ENCODE measurements at regions not wholly inside any gene's neighbourhood (a gene's known extent, or its start where the extent isn't known, plus 50 kb on each side); places are given as distances from the start of the nearest gene placed in this dataset.

DNA sequence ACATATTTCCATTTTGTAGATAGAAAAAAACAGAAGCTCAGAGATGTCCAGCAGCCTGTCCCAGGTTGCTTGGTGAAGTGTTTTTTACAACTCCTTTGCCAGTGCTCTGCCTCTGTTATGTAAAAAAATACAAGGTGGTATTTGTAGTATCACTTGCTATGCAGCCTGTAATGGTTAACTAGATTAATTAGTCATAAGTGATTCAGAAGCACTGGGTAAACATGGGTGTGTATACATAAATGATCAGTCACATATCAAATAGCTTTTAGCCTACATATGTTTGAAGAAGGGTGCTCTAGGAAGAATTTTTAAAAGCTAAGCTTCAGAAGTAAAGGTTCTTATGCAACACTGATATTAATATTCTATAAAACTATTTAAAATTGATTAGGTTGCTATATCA is 70.0 kb upstream of the MAGI3 start:
- H4K20me1 ChIP-seq (ENCODE audit: control insufficient read depth, extremely low read depth, insufficient read depth, low read length), result no peaks in the 10 kb centered on the region

DNA sequence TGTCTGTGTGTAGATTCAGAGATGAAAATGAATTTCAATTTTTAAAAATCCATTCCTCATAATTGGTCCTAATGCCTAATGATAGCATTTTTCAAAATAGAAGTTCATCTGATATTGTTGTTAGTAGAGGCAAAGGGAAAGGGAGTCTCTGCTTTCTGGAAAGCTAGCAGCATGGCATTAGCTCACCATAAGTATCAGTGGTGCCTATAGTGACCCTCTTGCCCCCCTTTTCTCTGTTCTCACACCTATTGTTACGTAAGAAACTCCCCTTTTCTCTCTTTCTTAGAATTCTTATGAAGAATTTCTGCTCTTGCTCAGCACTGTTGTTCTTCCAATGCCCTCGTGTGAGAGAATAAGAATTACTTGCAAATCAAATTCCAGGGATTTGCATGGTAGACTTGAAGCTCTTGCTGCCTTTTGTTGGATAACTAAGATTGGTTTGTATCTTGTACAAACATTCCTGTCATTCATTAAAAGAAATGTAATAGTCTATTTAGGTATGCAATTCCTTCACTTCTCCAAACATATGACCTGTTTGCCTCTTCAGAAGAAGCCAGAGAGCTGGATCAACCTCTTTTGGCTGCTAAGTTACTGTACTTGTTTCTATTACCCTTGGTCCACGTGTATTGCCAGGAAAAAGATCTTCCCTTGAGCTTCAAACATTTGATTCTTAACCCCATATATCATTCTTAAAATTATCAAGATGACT is 69.2 kb upstream of the MAGI3 start:
- no peak for TF ChIP-seq EZH2 (IDR thresholded peaks at IDR 0.05; ENCODE audit: low read length, missing control alignments)
- TF ChIP-seq, protein P1, sequence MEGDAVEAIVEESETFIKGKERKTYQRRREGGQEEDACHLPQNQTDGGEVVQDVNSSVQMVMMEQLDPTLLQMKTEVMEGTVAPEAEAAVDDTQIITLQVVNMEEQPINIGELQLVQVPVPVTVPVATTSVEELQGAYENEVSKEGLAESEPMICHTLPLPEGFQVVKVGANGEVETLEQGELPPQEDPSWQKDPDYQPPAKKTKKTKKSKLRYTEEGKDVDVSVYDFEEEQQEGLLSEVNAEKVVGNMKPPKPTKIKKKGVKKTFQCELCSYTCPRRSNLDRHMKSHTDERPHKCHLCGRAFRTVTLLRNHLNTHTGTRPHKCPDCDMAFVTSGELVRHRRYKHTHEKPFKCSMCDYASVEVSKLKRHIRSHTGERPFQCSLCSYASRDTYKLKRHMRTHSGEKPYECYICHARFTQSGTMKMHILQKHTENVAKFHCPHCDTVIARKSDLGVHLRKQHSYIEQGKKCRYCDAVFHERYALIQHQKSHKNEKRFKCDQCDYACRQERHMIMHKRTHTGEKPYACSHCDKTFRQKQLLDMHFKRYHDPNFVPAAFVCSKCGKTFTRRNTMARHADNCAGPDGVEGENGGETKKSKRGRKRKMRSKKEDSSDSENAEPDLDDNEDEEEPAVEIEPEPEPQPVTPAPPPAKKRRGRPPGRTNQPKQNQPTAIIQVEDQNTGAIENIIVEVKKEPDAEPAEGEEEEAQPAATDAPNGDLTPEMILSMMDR (conservative IDR thresholded peaks at IDR 0.05 in 1 of 2, IDR thresholded peaks at IDR 0.05 in 1 of 2; ENCODE audit: low read depth in 1 of 2, low read length in 2 of 2), result no peak

More for the DNA sequence above, 70.0 kb upstream of the MAGI3 start:
- no peaks in the 10 kb centered on the region for H3K79me2 ChIP-seq (ENCODE audit: control insufficient read depth, insufficient read depth, low read length)
- no peak overlapping the region for H3K9ac ChIP-seq (ENCODE audit: insufficient read depth, low read length)
- no peak overlapping the region for H3K27ac ChIP-seq (ENCODE audit: insufficient read depth, low read length)
- no peak overlapping the region for H3K4me2 ChIP-seq (ENCODE audit: extremely low read depth, insufficient read depth, low read length)
- H2AFZ ChIP-seq (ENCODE audit: low read length), result no peak overlapping the region
- DNase-seq (ENCODE audit: low read depth in 2 of 2), result no peak
- H3K9me3 ChIP-seq (ENCODE audit: control insufficient read depth, insufficient read depth, low read depth, low read length), result no peaks in the 10 kb centered on the region
- TF ChIP-seq EZH2 (IDR thresholded peaks at IDR 0.05; ENCODE audit: low read length, missing control alignments), result no peak
- TF ChIP-seq, protein P1 (conservative IDR thresholded peaks at IDR 0.05 in 1 of 2, IDR thresholded peaks at IDR 0.05 in 1 of 2; ENCODE audit: low read depth in 1 of 2, low read length in 2 of 2), result no peak
- H3K4me1 ChIP-seq (ENCODE audit: control insufficient read depth, extremely low read depth, insufficient read depth, low read length), result no peaks in the 10 kb centered on the region
- no peaks in the 10 kb centered on the region for H3K36me3 ChIP-seq (ENCODE audit: control insufficient read depth, insufficient read depth, low read length)
- no peak overlapping the region for H3K4me3 ChIP-seq (replicated peaks in 1 of 4; ENCODE audit: control extremely low read depth in 1 of 4, insufficient read depth in 1 of 4, low read depth in 3 of 4, low read length in 4 of 4)
- no peaks in the 10 kb centered on the region for H3K27me3 ChIP-seq (ENCODE audit: control insufficient read depth, insufficient read depth, low read length)

DNA sequence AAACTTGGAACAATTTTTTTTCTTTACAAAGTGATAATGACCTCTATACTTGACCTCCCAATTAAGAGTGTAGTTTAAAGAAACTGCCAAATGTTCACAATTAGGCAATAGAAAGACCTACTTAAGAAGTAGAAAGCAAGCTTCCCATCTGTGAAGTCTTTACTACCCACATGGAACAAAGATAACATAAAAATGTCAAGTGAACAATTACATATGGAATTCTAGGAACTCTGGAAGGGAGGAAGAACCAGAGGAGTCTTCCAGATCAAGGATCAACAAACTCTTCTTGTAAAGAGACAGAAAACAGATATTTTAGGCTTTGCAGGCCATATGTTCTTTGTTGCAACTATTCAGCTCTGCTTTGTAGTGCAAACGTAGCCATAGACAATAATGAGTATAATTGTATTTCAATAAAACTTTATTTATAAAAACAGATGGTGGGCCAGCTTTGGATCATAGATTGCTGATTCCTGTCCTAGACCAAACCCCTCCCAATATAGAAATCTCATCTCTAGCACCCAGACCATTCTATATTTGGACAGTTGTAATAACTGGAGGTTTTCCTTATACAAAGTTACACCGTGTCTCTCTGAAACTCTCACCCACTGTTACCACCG is 68.4 kb upstream of the MAGI3 start:
- Histone ChIP-seq H2AFZ (ENCODE audit: low read length) (no peak overlapping the region), H3K4me2 (ENCODE audit: extremely low read depth, insufficient read depth, low read length) (no peak overlapping the region)
- TF ChIP-seq, protein P1 (conservative IDR thresholded peaks at IDR 0.05 in 1 of 2, IDR thresholded peaks at IDR 0.05 in 1 of 2; ENCODE audit: low read depth in 1 of 2, low read length in 2 of 2), result no peak
- TF ChIP-seq EZH2 (IDR thresholded peaks at IDR 0.05; ENCODE audit: low read length, missing control alignments), result no peak

More for the DNA sequence above, 69.2 kb upstream of the MAGI3 start:
- Histone ChIP-seq H3K27me3 (ENCODE audit: control insufficient read depth, insufficient read depth, low read length) (no peaks in the 10 kb centered on the region), H3K36me3 (ENCODE audit: control insufficient read depth, insufficient read depth, low read length) (no peaks in the 10 kb centered on the region), H3K9me3 (ENCODE audit: control insufficient read depth, insufficient read depth, low read depth, low read length) (no peaks in the 10 kb centered on the region), H4K20me1 (ENCODE audit: control insufficient read depth, extremely low read depth, insufficient read depth, low read length) (no peaks in the 10 kb centered on the region), H2AFZ (ENCODE audit: low read length) (no peak overlapping the region), H3K79me2 (ENCODE audit: control insufficient read depth, insufficient read depth, low read length) (no peaks in the 10 kb centered on the region), H3K4me2 (ENCODE audit: extremely low read depth, insufficient read depth, low read length) (no peak overlapping the region), H3K4me3 (replicated peaks in 1 of 4; ENCODE audit: control extremely low read depth in 1 of 4, insufficient read depth in 1 of 4, low read depth in 3 of 4, low read length in 4 of 4) (no peak overlapping the region), H3K9ac (ENCODE audit: insufficient read depth, low read length) (no peak overlapping the region), H3K27ac (ENCODE audit: insufficient read depth, low read length) (no peak overlapping the region), H3K4me1 (ENCODE audit: control insufficient read depth, extremely low read depth, insufficient read depth, low read length) (no peaks in the 10 kb centered on the region)
- peak in 1 of 2 donors; percentile 66 for DNase-seq (ENCODE audit: low read depth in 2 of 2)

More for the DNA sequence above, 68.4 kb upstream of the MAGI3 start:
- Histone ChIP-seq H3K9me3 (ENCODE audit: control insufficient read depth, insufficient read depth, low read depth, low read length) (no peaks in the 10 kb centered on the region), H3K4me3 (replicated peaks in 1 of 4; ENCODE audit: control extremely low read depth in 1 of 4, insufficient read depth in 1 of 4, low read depth in 3 of 4, low read length in 4 of 4) (no peak overlapping the region), H4K20me1 (ENCODE audit: control insufficient read depth, extremely low read depth, insufficient read depth, low read length) (no peaks in the 10 kb centered on the region), H3K27ac (ENCODE audit: insufficient read depth, low read length) (no peak overlapping the region), H3K79me2 (ENCODE audit: control insufficient read depth, insufficient read depth, low read length) (no peaks in the 10 kb centered on the region), H3K4me1 (ENCODE audit: control insufficient read depth, extremely low read depth, insufficient read depth, low read length) (no peaks in the 10 kb centered on the region), H3K9ac (ENCODE audit: insufficient read depth, low read length) (no peak overlapping the region), H3K36me3 (ENCODE audit: control insufficient read depth, insufficient read depth, low read length) (no peaks in the 10 kb centered on the region), H3K27me3 (ENCODE audit: control insufficient read depth, insufficient read depth, low read length) (no peaks in the 10 kb centered on the region)
- peak in 1 of 2 donors; percentile 15 for DNase-seq (ENCODE audit: low read depth in 2 of 2)
